Smooth muscle cell (in vitro differentiated cells): ENCODE measurements at regions not wholly inside any gene's neighbourhood (a gene's known extent, or its start where the extent isn't known, plus 50 kb on each side); places are given as distances from the start of the nearest gene placed in this dataset.

Source experiments
- DNase-seq: peaks from one replicate; lab custom pipeline; 2025; ENCODE audit not compliant: unreplicated experiment; lab: John Stamatoyannopoulos, UW
- H2AFZ ChIP-seq: fragments of 200-600 bp; sonication (generic); 2 replicates; pipeline ENCODE4 v1.6.0; 2016; ENCODE audit warnings: antibody characterized with exemption, low read depth, mild to moderate bottlenecking
- H3F3A ChIP-seq: fragments of 200-600 bp; sonication (generic); 2 replicates; pipeline ENCODE4 v1.6.0; 2017; ENCODE audit warnings: antibody characterized with exemption, low read depth
- H3K27ac ChIP-seq: fragments of 200-600 bp; sonication (generic); 2 replicates; pipeline ENCODE4 v1.5.1; 2016; ENCODE audit warnings: low read depth, mild to moderate bottlenecking
- H3K27me3 ChIP-seq: fragments of 200-600 bp; sonication (generic); 2 replicates; pipeline ENCODE4 v1.6.1; 2016; ENCODE audit warnings: low read depth, mild to moderate bottlenecking
- H3K36me3 ChIP-seq: fragments of 200-600 bp; sonication (generic); 2 replicates; pipeline ENCODE4 v1.5.1; 2016; ENCODE audit warnings: low read depth
- H3K4me1 ChIP-seq: fragments of 200-600 bp; sonication (generic); 2 replicates; pipeline ENCODE4 v1.5.1; 2016; ENCODE audit warnings: low read depth
- H3K4me2 ChIP-seq: fragments of 200-600 bp; sonication (generic); 2 replicates; pipeline ENCODE4 v1.6.0; 2016; ENCODE audit warnings: mild to moderate bottlenecking
- H3K4me3 ChIP-seq: fragments of 200-600 bp; sonication (generic); 2 replicates; pipeline ENCODE4 v1.5.1; 2016; ENCODE audit warnings: mild to moderate bottlenecking
- H3K79me2 ChIP-seq: fragments of 200-600 bp; sonication (generic); 2 replicates; pipeline ENCODE4 v1.6.0; 2016; ENCODE audit warnings: low read depth, mild to moderate bottlenecking
- H3K9ac ChIP-seq: fragments of 200-600 bp; sonication (generic); 2 replicates; pipeline ENCODE4 v1.6.0; 2016; ENCODE audit warnings: low read depth
- H3K9me3 ChIP-seq: fragments of 200-600 bp; sonication (generic); replicated peaks from 2 replicates; pipeline ENCODE4 v1.5.1; 2016; ENCODE audit warnings: low read depth
- H4K20me1 ChIP-seq: fragments of 200-600 bp; sonication (generic); 2 replicates; pipeline ENCODE4 v1.6.0; 2016; ENCODE audit warnings: low read depth
- WGBS: methylation state at CpG from one replicate; pipeline ENCODE4 v1.1.7; 2016; ENCODE audit warnings: low lambda C conversion rate; 5-methylcytosine and 5-hydroxymethylcytosine counted together
- TF ChIP-seq, protein P1 (sequence below): fragments of 200-600 bp; sonication (generic); IDR thresholded peaks from 2 replicates; pipeline ENCODE4 v1.5.1; 2017; ENCODE audit warnings: borderline replicate concordance, mild to moderate bottlenecking, antibody characterized with exemption; ENCODE audit not compliant: insufficient read depth, poor library complexity, severe bottlenecking

DNA sequence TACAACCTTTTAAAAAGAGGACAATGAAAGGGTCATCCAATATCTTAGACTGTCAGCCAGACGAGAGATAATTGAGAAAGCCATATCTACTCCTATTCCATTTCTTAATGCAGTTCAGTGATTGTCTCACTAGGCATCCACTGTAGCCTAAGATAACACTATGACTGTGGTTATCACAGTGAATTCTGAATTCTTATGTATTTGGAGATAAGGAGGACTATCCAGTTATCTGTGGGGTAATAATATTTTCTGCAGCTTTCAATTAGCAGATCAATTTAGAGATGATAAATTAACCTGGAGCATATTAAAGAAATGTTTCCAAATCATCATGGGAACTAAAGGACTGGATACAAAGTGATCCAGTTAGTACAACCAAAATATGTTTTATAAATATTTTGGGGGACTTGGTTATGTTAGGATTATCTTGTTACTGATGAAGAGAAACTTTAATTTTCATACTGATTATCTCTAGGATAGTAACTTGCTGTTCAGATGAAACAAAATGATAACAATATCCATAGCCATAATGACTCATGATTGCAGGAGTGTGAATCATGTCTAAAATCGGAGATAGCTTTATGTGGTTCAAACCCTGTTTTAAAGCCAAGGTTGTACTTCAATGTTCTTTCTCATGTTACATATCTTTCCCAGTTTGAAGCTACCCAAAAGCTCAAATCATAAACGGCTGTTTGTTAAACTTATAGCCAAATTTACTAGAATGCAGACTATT lies 1152.0 kb downstream of the HACE1 start:
- no peak overlapping the region for H3K27ac ChIP-seq
- H4K20me1 ChIP-seq, result no peaks in the 10 kb centered on the region
- H2AFZ ChIP-seq, result no peak overlapping the region
- no peaks in the 10 kb centered on the region for H3K79me2 ChIP-seq
- no peaks in the 10 kb centered on the region for H3K9me3 ChIP-seq
- no peaks in the 10 kb centered on the region for H3K27me3 ChIP-seq
- H3K9ac ChIP-seq, result no peak overlapping the region
- TF ChIP-seq, protein P1, sequence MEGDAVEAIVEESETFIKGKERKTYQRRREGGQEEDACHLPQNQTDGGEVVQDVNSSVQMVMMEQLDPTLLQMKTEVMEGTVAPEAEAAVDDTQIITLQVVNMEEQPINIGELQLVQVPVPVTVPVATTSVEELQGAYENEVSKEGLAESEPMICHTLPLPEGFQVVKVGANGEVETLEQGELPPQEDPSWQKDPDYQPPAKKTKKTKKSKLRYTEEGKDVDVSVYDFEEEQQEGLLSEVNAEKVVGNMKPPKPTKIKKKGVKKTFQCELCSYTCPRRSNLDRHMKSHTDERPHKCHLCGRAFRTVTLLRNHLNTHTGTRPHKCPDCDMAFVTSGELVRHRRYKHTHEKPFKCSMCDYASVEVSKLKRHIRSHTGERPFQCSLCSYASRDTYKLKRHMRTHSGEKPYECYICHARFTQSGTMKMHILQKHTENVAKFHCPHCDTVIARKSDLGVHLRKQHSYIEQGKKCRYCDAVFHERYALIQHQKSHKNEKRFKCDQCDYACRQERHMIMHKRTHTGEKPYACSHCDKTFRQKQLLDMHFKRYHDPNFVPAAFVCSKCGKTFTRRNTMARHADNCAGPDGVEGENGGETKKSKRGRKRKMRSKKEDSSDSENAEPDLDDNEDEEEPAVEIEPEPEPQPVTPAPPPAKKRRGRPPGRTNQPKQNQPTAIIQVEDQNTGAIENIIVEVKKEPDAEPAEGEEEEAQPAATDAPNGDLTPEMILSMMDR, result no peak
- no peak overlapping the region for H3K4me2 ChIP-seq
- 74% methylated on average over 3 of the region's 3 CpGs for WGBS
- H3K4me3 ChIP-seq, result no peak overlapping the region
- no peaks in the 10 kb centered on the region for H3F3A ChIP-seq
- no peaks in the 10 kb centered on the region for H3K4me1 ChIP-seq
- no peaks in the 10 kb centered on the region for H3K36me3 ChIP-seq
- DNase-seq, result no peak

DNA sequence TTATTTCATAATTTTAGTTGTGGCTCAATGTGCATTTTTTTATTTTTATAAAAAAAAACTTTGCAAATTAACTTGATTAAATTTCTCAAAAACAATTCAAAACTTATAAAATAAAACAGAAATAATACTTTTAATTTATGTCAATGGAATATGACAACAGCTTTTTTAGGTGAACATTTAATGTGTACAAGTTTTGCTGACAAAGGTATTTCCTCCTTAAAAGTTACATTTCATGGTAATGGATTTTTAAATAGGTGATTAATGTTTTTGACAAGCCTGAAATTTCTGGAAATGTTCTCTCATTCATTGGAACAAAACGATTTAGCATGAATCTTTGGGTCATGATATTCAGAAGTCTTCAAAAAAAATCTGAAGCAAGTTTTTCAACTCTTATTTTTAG lies 1160.0 kb downstream of the HACE1 start:
- H3K9ac ChIP-seq, result no peak overlapping the region
- TF ChIP-seq, protein P1, result no peak
- no peak overlapping the region for H3K4me3 ChIP-seq
- WGBS, result 54% methylated on average over 1 of the region's 1 CpG
- no peaks in the 10 kb centered on the region for H3K36me3 ChIP-seq
- no peak overlapping the region for H2AFZ ChIP-seq
- DNase-seq, result no peak
- no peaks in the 10 kb centered on the region for H3K79me2 ChIP-seq
- no peaks in the 10 kb centered on the region for H3K9me3 ChIP-seq
- no peaks in the 10 kb centered on the region for H3F3A ChIP-seq
- no peak overlapping the region for H3K4me2 ChIP-seq
- no peak overlapping the region for H3K27ac ChIP-seq
- no peaks in the 10 kb centered on the region for H4K20me1 ChIP-seq
- no peaks in the 10 kb centered on the region for H3K27me3 ChIP-seq
- H3K4me1 ChIP-seq, result no peaks in the 10 kb centered on the region

DNA sequence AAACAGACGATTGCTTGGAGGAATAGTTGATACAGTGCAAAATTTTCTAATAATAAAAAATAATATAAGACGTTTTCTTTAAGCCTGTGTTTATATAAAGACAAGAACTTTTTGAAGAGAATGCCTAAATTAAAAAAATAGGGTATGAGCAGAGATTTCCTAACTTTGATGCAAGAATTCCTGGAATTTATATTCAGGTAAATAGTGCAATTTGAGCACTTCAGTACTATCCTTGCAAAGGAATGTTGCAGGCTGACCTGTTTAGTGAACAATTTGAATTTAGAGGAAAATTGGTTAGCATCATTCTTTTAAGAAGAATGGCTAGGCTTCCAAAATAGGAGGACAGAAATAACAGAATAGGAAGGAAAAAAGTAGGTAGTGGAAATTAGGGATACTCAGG lies 1172.3 kb downstream of the HACE1 start:
- no peaks in the 10 kb centered on the region for H3F3A ChIP-seq
- no peaks in the 10 kb centered on the region for H3K27me3 ChIP-seq
- H3K4me3 ChIP-seq, result no peak overlapping the region
- no peaks in the 10 kb centered on the region for H3K4me1 ChIP-seq
- no peak overlapping the region for H2AFZ ChIP-seq
- no peaks in the 10 kb centered on the region for H3K9me3 ChIP-seq
- no peak overlapping the region for H3K27ac ChIP-seq
- no peaks in the 10 kb centered on the region for H4K20me1 ChIP-seq
- no peaks in the 10 kb centered on the region for H3K79me2 ChIP-seq
- no peaks in the 10 kb centered on the region for H3K36me3 ChIP-seq
- no peak overlapping the region for H3K9ac ChIP-seq
- TF ChIP-seq, protein P1, result no peak
- 82% methylated on average over 2 of the region's 2 CpGs for WGBS
- no peak for DNase-seq
- H3K4me2 ChIP-seq, result no peak overlapping the region

DNA sequence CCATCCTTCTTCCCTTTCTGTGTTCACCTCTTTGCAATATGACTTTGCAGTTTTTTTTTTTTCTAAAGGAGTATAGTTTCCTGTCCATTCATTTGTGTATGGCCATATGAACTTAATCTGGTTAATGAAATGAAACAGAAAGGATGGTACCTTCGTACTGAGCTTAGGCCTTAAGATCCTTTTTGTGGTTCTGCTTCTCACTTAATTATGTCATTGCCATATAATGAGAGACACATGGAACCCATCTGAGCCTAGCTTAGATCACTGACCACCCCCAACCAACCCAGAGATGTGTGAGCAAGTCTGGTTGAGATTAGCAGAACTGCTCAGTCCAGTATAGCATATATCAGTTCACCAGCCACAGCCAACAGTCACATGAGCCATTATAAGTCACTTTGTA lies 1179.6 kb downstream of the HACE1 start:
- no peaks in the 10 kb centered on the region for H3F3A ChIP-seq
- no peak overlapping the region for H3K4me2 ChIP-seq
- H3K4me1 ChIP-seq, result no peaks in the 10 kb centered on the region
- H3K27me3 ChIP-seq, result no peaks in the 10 kb centered on the region
- TF ChIP-seq, protein P1, result no peak
- H3K36me3 ChIP-seq, result no peaks in the 10 kb centered on the region
- no peak for DNase-seq
- no peak overlapping the region for H2AFZ ChIP-seq
- H3K9me3 ChIP-seq, result no peaks in the 10 kb centered on the region
- no peak overlapping the region for H3K9ac ChIP-seq
- 52% methylated on average over 1 of the region's 1 CpG for WGBS
- no peaks in the 10 kb centered on the region for H3K79me2 ChIP-seq
- no peaks in the 10 kb centered on the region for H4K20me1 ChIP-seq
- no peak overlapping the region for H3K27ac ChIP-seq
- no peak overlapping the region for H3K4me3 ChIP-seq
